ENCODE measurements at regions not wholly inside any gene's neighbourhood (a gene's known extent, or its start where the extent isn't known, plus 50 kb on each side); places are given as distances from the start of the nearest gene placed in this dataset.
"Not testable (repeated sequence)": the region's sequence is repeated elsewhere in the genome, so short reads cannot be mapped to it uniquely, and the experiment has no call there.

DNA sequence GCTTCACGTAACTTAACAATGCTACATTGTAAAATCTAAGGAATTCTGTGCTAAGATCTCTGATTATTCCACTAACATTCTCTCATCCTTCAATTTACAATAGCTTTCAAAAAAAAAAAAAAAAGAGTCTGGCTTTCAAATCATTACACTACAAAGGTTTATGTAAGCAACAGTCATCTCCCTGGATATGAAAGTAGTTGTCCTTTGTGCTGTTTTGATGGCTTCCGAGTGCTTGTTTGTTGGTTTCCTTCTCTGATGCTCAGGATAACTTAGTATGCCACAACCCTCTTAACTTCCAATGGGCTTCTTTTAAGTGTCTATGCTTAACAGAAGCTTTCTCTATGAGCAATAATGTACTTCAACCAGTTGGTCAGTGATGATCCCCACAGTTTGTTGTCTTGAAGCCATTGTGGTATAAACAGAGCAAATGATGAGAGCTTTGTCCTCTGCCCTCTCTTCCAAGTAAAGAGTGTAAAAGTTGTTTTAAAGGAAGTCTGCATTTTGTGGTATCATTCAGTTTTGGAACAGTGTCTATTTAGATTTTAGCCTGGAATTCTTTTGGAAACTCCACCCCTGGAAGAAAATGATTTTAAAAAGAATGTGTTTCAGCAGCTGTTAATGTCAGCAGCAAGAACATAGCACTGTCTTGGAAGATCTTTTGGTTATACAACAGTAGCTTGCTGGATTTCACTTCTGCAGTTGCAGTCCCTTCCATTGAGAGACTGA lies 396.1 kb upstream of the RGS6 start:
- DNase-seq (ENCODE audit: low read depth) = no peak

- DNase-seq (ENCODE audit: low read depth) = no peak
These were observed 395.1 kb upstream of the RGS6 start for GRCh38 chr14:71536927-71537772.

DNA sequence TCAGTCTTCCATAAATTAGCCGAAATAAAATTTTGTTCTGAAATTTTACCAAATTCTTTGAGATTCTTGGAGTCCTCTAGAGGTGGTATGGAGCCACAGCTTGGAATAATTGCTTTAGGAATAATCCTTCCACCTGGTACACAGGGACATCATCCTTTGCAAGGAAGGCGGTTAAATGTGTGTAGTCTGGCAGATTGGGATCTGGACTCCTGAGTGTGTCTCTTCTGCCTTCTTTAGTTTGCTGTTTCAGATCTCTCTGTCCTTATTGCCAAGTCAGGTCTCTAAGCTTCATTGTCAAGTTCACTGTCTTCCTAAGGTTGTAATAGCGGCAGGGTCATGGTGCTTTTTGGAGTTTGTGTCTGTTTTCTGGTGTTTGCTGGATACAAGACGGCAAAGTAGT lies 393.9 kb upstream of the RGS6 start:
- no peak for DNase-seq (ENCODE audit: low read depth)

DNA sequence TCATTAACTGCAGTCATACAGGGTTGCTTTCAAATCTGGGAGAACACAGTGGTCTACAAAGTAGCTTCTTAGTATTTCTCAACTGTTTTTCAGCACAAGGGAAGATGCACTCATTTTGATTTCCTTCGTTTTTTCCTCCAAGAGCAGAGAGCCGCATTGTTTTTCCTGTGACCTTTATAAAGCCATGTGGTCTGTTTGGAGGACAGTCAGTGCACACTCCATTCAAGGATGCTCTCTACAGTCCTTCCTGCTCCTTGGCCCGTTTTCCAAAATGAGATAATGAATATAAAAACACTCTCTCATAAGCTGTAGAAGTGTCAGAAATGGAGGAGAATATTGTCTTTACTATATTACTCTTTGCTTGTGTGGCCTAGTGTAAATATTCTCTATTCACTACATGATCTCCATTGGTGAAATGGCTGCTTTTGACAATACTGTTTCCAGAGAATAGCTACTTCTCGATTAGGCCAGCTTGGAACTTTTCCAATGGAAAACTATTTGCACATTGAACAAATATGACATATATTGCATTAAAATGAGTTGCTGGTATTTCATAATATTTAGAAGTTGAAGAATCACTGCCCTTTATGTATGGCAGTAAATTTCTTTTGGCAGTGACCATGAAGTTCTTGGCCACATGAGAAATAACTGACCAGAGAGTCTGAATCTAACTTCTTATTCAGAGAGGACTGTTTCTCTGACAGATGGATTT lies 393.1 kb upstream of the RGS6 start:
- DNase-seq (ENCODE audit: low read depth) = no peak

DNA sequence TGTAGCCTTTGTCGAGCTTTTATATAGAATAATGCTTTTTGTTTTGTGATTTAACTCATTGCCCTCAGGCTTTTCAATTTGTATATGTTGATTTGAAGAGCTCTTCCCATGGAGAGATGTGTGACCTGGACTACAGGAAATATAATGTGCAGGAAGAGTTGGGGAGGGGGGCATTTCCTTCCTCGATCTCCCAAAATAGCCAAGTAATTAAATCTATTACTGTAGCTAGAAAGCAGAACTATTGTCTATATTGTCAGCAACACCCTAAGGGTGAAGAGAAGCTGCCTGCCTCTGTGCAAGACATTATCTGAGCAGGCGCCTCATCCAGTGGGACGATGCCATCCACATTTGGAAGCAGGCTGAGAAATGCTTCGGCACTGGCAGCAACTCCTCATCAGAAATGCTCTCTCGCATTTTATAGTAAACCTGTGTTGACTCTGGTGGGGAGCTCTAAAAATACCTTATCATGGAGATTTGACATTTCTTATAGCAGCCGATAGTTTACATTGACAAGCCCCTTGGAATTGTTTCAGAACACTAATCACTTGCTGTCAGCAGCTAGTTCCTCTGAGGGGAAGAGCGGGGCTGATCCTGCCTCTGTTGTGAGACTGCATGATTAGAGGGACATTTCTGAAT lies 392.5 kb upstream of the RGS6 start:
- no peak for DNase-seq (ENCODE audit: low read depth)

GRCh38 chr14:71541271-71541670 lies 391.0 kb upstream of the RGS6 start:
- no peak for DNase-seq (ENCODE audit: low read depth)

DNA sequence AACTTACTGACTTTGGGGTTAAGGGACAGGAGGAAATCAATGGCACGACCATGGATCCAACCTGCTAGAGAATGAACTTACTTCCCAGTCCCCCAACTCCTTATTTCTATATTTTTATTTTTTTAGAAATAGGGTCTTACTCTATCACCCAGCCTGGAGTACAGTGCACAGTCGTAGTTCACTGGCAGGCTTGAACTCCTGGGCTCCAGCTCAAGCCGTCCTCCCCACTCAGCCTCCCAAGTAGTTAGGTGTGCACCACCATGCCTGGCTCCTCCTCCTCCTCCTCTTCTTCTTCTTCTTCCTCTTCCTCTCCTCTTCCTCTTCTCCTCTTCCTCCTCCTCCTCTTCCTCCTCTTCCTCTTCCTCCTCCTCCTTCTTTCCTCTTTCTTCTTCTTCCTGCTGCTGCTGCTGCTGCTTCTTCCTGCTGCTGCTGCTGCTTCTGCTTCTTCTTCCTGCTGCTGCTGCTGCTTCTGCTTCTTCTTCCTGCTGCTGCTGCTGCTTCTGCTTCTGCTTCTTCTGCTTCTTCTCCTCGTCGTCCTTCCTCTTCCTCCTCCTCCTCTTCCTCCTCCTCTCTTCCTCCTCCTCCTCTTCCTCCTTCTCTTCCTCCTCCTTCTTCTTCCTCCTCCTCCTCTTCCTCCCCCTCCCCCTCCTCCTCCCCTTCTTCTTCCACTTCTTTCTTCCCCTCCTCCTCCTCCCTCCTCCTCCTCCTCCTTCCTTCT lies 390.1 kb upstream of the RGS6 start:
- no peak for DNase-seq (ENCODE audit: low read depth)

- DNase-seq (ENCODE audit: low read depth) = no peak
These were observed 382.7 kb upstream of the RGS6 start for GRCh38 chr14:71549421-71550050.

- no peak for DNase-seq (ENCODE audit: low read depth)
These were observed 381.9 kb upstream of the RGS6 start for GRCh38 chr14:71550367-71550766.

- no peak for DNase-seq (ENCODE audit: low read depth)
These were observed 380.8 kb upstream of the RGS6 start for GRCh38 chr14:71551291-71551950.

- DNase-seq (ENCODE audit: low read depth) = no peak
These were observed 379.4 kb upstream of the RGS6 start for GRCh38 chr14:71552809-71553208.

- no peak for DNase-seq (ENCODE audit: low read depth)
These were observed 378.4 kb upstream of the RGS6 start for GRCh38 chr14:71553779-71554178.

- no peak for DNase-seq (ENCODE audit: low read depth)
These were observed 377.9 kb upstream of the RGS6 start for GRCh38 chr14:71554323-71554722.

- no peak for DNase-seq (ENCODE audit: low read depth)
These were observed 377.1 kb upstream of the RGS6 start for GRCh38 chr14:71554959-71555612.

GRCh38 chr14:71555654-71556559 lies 376.3 kb upstream of the RGS6 start:
- no peak for DNase-seq (ENCODE audit: low read depth)

DNA sequence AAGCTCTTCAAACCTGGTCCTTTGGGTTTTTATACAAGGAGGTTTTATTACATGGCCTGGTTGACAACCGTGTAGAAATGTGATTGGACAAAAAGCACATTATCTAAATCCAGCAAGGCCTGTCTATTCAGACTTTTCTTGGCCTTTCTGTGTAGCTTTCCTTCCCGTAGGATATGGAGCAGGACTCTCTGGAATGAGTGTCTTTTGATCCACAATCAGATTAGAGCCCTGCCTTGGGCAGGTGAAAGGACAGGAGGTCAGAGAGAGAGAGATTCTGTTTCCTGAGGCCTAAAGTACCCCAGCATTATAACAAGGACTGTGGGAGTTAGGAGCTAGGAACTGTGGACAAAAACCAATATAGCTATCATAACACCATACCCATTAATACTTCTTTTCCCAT lies 375.5 kb upstream of the RGS6 start:
- DNase-seq (ENCODE audit: low read depth) = no peak

GRCh38 chr14:71557351-71557750 lies 374.9 kb upstream of the RGS6 start:
- no peak for DNase-seq (ENCODE audit: low read depth)

GRCh38 chr14:71558943-71559342 lies 373.3 kb upstream of the RGS6 start:
- not testable (repeated sequence) for DNase-seq (ENCODE audit: low read depth)

- no peak for DNase-seq (ENCODE audit: low read depth)
These were observed 371.5 kb upstream of the RGS6 start for GRCh38 chr14:71560751-71561150.
